Naive thymus-derived CD4-positive, alpha-beta T cell (primary cell): ENCODE measurements at regions not wholly inside any gene's neighbourhood (a gene's known extent, or its start where the extent isn't known, plus 50 kb on each side); places are given as distances from the start of the nearest gene placed in this dataset.

ENCODE experiments used
- ATAC-seq: fragments of 150-1000 bp; cut with Tn5 transposase; 2 replicates; pipeline ENCODE4 v1.10.0; 2021; ENCODE audit warnings: mild to moderate bottlenecking, moderate library complexity
- CTCF ChIA-PET: fragments of 350-600 bp; sonication (Branson Sonifier 250); formaldehyde crosslinking; loops from one replicate; lab custom pipeline; 2021; ENCODE audit warnings: antibody characterized with exemption; lab: Charles Lee
- POLR2A ChIA-PET: fragments of 350-600 bp; sonication (Branson Sonifier 250); formaldehyde crosslinking; loops from one replicate; lab custom pipeline; 2021; ENCODE audit warnings: antibody characterized with exemption, inconsistent platforms; lab: Charles Lee
- DNase-seq, 9 donors: peaks; one replicate each; pipeline versions ENCODE4 v3.0.0 to v3.0.0-alpha.2; 2020 to 2022; ENCODE audit warnings: mixed read lengths in 1 of 9
- H3K27ac ChIP-seq: one replicate; pipeline ENCODE4 v1.7.0; 2013; ENCODE audit warnings: mild to moderate bottlenecking, low read depth, low read length, moderate library complexity
- H3K27me3 ChIP-seq, 2 donors: one replicate each; pipeline ENCODE4 v1.7.0; 2013; ENCODE audit warnings: low read length in 2 of 2, mild to moderate bottlenecking in 2 of 2, moderate library complexity in 2 of 2; ENCODE audit not compliant: control insufficient read depth in 2 of 2, insufficient read depth in 2 of 2
- H3K36me3 ChIP-seq, 3 experiments: 1 replicate in 2 of 3; 2 replicates in 1 of 3; pipeline ENCODE4 v1.7.0; 2013; ENCODE audit warnings: low read length in 3 of 3, mild to moderate bottlenecking in 3 of 3, moderate library complexity in 1 of 3; ENCODE audit not compliant: insufficient read depth in 3 of 3, control insufficient read depth in 2 of 3
- H3K4me1 ChIP-seq, 2 donors: one replicate each; pipeline ENCODE4 v1.7.0; 2013; ENCODE audit warnings: low read length in 2 of 2, mild to moderate bottlenecking in 2 of 2, moderate library complexity in 1 of 2; ENCODE audit not compliant: control insufficient read depth in 2 of 2, insufficient read depth in 2 of 2
- H3K4me3 ChIP-seq: 2 replicates; pipeline ENCODE4 v1.7.0; 2013; ENCODE audit warnings: mild to moderate bottlenecking, low read length
- H3K9me3 ChIP-seq, 3 experiments: 1 replicate in 2 of 3; 2 replicates in 1 of 3; pipeline ENCODE4 v1.7.0; 2013; ENCODE audit warnings: low read length in 3 of 3; ENCODE audit not compliant: control insufficient read depth in 2 of 3
- H3K27ac Mint-ChIP-seq, 9 donors: one replicate each; pipeline ENCODE4 v1.8.0; 2020 to 2022; ENCODE audit warnings: mixed read lengths in 9 of 9, mild to moderate bottlenecking in 8 of 9, moderate library complexity in 5 of 9, inconsistent platforms in 2 of 9
- H3K27me3 Mint-ChIP-seq, 5 donors: one replicate each; pipeline ENCODE4 v1.8.0; 2021 to 2022; ENCODE audit warnings: mixed read lengths in 5 of 5, mild to moderate bottlenecking in 1 of 5
- H3K36me3 Mint-ChIP-seq, 5 donors: one replicate each; pipeline ENCODE4 v1.8.0; 2020 to 2022; ENCODE audit warnings: mixed read lengths in 5 of 5, mild to moderate bottlenecking in 3 of 5, inconsistent platforms in 1 of 5
- H3K4me1 Mint-ChIP-seq, 7 donors: one replicate each; pipeline ENCODE4 v1.8.0; 2020 to 2022; ENCODE audit warnings: mixed read lengths in 7 of 7, mild to moderate bottlenecking in 3 of 7, inconsistent platforms in 1 of 7
- H3K4me3 Mint-ChIP-seq, 10 donors: one replicate each; pipeline ENCODE4 v1.8.0; 2020 to 2022; ENCODE audit warnings: mild to moderate bottlenecking in 10 of 10, mixed read lengths in 10 of 10, moderate library complexity in 6 of 10, inconsistent platforms in 2 of 10
- H3K9me3 Mint-ChIP-seq, 11 donors: one replicate each; pipeline ENCODE4 v1.8.0; 2020 to 2022; ENCODE audit warnings: mixed read lengths in 11 of 11, mild to moderate bottlenecking in 4 of 11, inconsistent platforms in 1 of 11, moderate library complexity in 1 of 11
- intact Hi-C, 2 donors: fragments of 100-400 bp; cut with micrococcal nuclease; formaldehyde crosslinking; loops; one replicate each; pipeline ENCODE4 v1.15.1; 2023

DNA sequence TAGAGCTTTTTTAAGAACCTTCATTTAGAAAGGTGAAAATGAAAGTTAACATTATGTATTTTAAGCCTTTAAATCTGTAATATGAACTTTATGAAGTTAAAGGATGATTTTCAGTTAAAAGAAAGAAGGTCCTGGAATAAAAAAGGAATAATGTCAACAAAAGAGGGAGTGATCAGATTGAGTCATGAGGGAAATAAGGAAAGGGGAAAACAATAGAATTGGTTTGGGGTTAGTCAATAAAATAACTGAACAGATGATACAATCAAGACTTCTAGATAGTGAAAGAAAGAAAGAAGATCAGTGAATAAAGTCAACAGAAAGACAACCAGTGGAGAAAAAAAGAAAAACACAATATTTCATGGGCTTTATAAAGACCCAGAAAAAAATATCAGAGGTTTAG, 291.6 kb upstream of the ARSJ start:
- Mint-ChIP-seq H3K36me3 (no peaks in the 10 kb centered on the region), H3K27me3 (peaks cover 0 to 5% (median 0%) of the 10 kb centered on the region in 5 donors), H3K4me3 (peak overlapping the region in 1 of 10 donors; percentile 18), H3K9me3 (no peaks in the 10 kb centered on the region), H3K27ac (no peak overlapping the region), H3K4me1 (peaks cover 0 to 5% (median 4%) of the 10 kb centered on the region in 7 donors)
- DNase-seq (no peak), ATAC-seq (no peak)
- ChIA-PET POLR2A (no interaction called here), CTCF (no interaction called here)
- Histone ChIP-seq H3K27me3 (no peaks in the 10 kb centered on the region), H3K36me3 (no peaks in the 10 kb centered on the region), H3K27ac (no peak overlapping the region), H3K4me1 (no peaks in the 10 kb centered on the region), H3K9me3 (no peaks in the 10 kb centered on the region), H3K4me3 (no peak overlapping the region)
- intact Hi-C loops, result no loop called here

DNA sequence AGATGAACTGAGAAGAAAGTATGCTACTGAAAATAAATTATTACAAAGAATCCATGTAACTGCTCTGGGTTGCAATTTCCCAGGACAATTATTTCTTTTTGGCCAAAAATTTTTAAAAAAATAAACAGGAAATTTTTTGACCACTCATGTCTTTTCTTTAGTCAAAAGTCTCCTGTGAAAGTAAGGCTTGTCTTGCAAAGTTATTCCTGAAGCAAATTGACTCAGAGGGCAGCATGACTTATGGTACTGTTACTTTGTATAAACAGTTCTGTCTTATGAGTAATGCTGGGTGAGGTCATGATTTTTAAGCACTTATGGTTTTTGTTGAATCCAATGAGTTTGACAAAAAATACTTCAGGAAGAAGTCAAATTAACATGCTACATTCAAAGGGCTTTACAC, 292.8 kb upstream of the ARSJ start:
- H3K27ac ChIP-seq, result no peak overlapping the region
- POLR2A ChIA-PET, result no interaction called here
- CTCF ChIA-PET, result no interaction called here
- no peaks in the 10 kb centered on the region for H3K36me3 ChIP-seq
- no peak overlapping the region for H3K27ac Mint-ChIP-seq
- H3K4me1 Mint-ChIP-seq, result peaks cover 0 to 5% (median 4%) of the 10 kb centered on the region in 7 donors
- H3K9me3 ChIP-seq, result no peaks in the 10 kb centered on the region
- no peaks in the 10 kb centered on the region for H3K27me3 ChIP-seq
- H3K36me3 Mint-ChIP-seq, result no peaks in the 10 kb centered on the region
- H3K4me1 ChIP-seq, result no peaks in the 10 kb centered on the region
- intact Hi-C loops, result no loop called here
- no peaks in the 10 kb centered on the region for H3K9me3 Mint-ChIP-seq
- no peak overlapping the region for H3K4me3 ChIP-seq
- DNase-seq, result no peak
- ATAC-seq, result no peak
- no peak overlapping the region for H3K4me3 Mint-ChIP-seq
- peaks cover 0 to 3% (median 0%) of the 10 kb centered on the region in 5 donors for H3K27me3 Mint-ChIP-seq

DNA sequence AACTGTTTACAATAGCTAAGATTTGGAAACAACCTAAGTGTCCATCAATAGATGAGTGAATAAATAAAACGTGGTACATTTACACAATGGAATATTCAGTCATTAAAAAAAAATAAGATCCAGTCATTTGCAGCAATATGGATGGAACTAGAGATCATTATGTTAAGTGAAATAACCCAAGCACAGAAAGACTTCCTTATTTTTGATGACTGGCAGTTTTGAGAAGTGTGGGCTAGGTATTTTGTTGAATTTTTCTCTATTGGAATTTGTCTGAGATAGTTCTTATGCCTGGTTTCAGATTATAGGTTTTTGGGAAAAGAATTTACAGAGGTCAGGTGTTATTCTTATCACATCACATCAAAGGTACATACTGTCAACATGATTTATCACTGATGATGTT, 293.8 kb upstream of the ARSJ start:
- H3K4me1 Mint-ChIP-seq, result peaks cover 0 to 5% (median 4%) of the 10 kb centered on the region in 7 donors
- peaks cover 0 to 5% (median 0%) of the 10 kb centered on the region in 5 donors for H3K27me3 Mint-ChIP-seq
- ChIA-PET CTCF (no interaction called here), POLR2A (no interaction called here)
- no peak overlapping the region for H3K4me3 Mint-ChIP-seq
- intact Hi-C loops, result no loop called here
- H3K27ac Mint-ChIP-seq, result no peak overlapping the region
- DNase-seq, result no peak
- ATAC-seq, result no peak
- Histone ChIP-seq H3K4me1 (no peaks in the 10 kb centered on the region), H3K36me3 (no peaks in the 10 kb centered on the region), H3K9me3 (no peaks in the 10 kb centered on the region), H3K27me3 (no peaks in the 10 kb centered on the region), H3K4me3 (no peak overlapping the region), H3K27ac (no peak overlapping the region)
- H3K36me3 Mint-ChIP-seq, result no peaks in the 10 kb centered on the region
- no peaks in the 10 kb centered on the region for H3K9me3 Mint-ChIP-seq

DNA sequence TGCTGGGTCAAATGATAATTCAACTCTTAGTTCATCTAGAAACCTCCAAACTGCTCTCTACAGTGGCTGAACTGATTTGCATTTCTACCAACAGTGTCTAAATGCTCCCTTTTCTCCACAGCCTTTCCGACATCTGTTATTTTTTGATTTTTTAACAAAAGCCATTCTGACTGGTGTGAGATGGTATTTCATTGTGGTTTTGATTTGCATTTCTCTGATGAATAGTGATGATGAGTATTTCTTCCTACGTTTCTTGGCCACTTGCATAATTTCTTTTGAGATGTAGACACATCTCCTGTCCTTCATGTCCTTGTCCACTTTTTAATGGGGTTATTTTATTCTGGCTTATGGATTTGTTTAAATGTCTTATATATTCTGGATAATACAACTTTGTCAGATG, 298.2 kb upstream of the ARSJ start:
- Histone ChIP-seq H3K4me3 (no peak overlapping the region), H3K9me3 (no peaks in the 10 kb centered on the region), H3K4me1 (no peaks in the 10 kb centered on the region), H3K36me3 (no peaks in the 10 kb centered on the region), H3K27ac (no peak overlapping the region), H3K27me3 (no peaks in the 10 kb centered on the region)
- Mint-ChIP-seq H3K27me3 (peaks cover 0 to 13% (median 8%) of the 10 kb centered on the region in 5 donors), H3K36me3 (no peaks in the 10 kb centered on the region), H3K9me3 (peaks cover 0 to 6% (median 0%) of the 10 kb centered on the region in 11 donors), H3K27ac (no peak overlapping the region), H3K4me3 (no peak overlapping the region), H3K4me1 (no peaks in the 10 kb centered on the region)
- ChIA-PET CTCF (no interaction called here), POLR2A (no interaction called here)
- no peak for DNase-seq
- no peak for ATAC-seq
- intact Hi-C loops, result no loop called here

DNA sequence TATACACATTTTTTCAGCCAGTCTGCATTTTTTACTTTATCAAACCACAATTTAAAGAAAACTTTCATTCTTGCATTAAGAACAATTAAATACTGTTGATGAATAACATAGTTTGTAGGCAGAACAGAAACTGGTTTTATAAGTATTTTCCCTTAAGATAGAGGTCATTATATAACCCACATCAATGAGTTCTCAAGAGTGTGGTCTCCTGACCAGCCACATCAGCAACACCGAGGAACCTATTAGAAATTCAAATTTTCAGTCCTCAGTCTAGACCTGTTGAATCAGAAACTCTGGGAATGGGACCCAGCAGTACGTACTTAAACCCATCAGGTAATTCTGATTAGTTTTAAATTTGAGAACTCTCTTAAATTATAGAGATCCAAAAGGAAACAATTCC, 299.6 kb upstream of the ARSJ start:
- H3K27me3 Mint-ChIP-seq, result peaks cover 0 to 13% (median 8%) of the 10 kb centered on the region in 5 donors
- no peaks in the 10 kb centered on the region for H3K36me3 Mint-ChIP-seq
- peaks cover 0 to 6% (median 0%) of the 10 kb centered on the region in 11 donors for H3K9me3 Mint-ChIP-seq
- no peak overlapping the region for H3K4me3 Mint-ChIP-seq
- H3K4me1 Mint-ChIP-seq, result no peaks in the 10 kb centered on the region
- ChIA-PET CTCF (no interaction called here), POLR2A (no interaction called here)
- Histone ChIP-seq H3K27ac (no peak overlapping the region), H3K9me3 (no peaks in the 10 kb centered on the region), H3K27me3 (no peaks in the 10 kb centered on the region), H3K36me3 (no peaks in the 10 kb centered on the region), H3K4me1 (no peaks in the 10 kb centered on the region), H3K4me3 (no peak overlapping the region)
- intact Hi-C loops, result no loop called here
- H3K27ac Mint-ChIP-seq, result no peak overlapping the region
- no peak for ATAC-seq
- DNase-seq, result no peak

DNA sequence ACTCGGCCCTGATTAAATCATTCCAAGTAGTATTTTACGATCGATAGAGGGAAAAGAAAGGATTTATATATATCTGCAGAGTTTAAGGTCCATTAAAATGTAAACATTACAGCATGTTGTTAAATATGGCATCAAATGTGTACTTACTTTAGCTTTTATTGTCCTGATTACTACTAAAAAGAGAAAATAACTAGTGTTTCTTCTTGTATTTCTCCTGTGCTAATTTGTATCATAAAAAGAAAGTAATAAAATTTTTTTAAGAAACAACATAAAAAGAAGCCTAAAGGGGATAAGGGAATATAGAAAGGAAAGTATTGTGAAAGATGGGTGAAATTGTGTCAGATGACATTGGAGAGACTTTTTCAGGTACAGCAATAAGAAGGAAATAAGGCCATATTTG, 300.3 kb upstream of the ARSJ start:
- no peak overlapping the region for H3K27ac Mint-ChIP-seq
- DNase-seq, result no peak
- intact Hi-C loops, result no loop called here
- H3K4me3 ChIP-seq, result no peak overlapping the region
- POLR2A ChIA-PET, result no interaction called here
- no peaks in the 10 kb centered on the region for H3K36me3 Mint-ChIP-seq
- H3K36me3 ChIP-seq, result no peaks in the 10 kb centered on the region
- H3K27me3 Mint-ChIP-seq, result peaks cover 0 to 13% (median 8%) of the 10 kb centered on the region in 5 donors
- no peak overlapping the region for H3K4me3 Mint-ChIP-seq
- H3K9me3 Mint-ChIP-seq, result peaks cover 0 to 6% (median 0%) of the 10 kb centered on the region in 11 donors
- ATAC-seq, result no peak
- H3K9me3 ChIP-seq, result no peaks in the 10 kb centered on the region
- no peaks in the 10 kb centered on the region for H3K4me1 ChIP-seq
- H3K27me3 ChIP-seq, result no peaks in the 10 kb centered on the region
- H3K27ac ChIP-seq, result no peak overlapping the region
- H3K4me1 Mint-ChIP-seq, result no peaks in the 10 kb centered on the region
- CTCF ChIA-PET, result no interaction called here

DNA sequence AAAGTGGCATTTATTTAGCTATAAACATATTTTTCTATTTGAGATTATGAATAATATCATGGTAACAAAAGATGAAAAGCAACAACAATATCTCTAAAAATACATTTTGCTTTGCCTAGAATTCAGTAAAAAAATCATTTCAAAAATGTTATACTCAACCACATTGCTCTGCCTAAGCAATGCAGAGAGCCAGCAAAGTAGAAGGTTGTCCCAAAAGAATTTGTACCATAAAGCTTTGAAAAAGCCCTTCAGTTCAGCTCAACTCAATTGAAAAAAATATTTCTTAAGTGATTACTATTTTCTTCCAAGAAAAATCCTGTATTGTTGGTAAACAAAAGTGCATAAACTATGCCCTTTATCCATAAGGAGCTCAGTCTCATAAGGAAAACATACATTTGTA, 301.2 kb upstream of the ARSJ start:
- Mint-ChIP-seq H3K4me3 (no peak overlapping the region), H3K4me1 (no peaks in the 10 kb centered on the region), H3K27me3 (peaks cover 0 to 15% (median 14%) of the 10 kb centered on the region in 5 donors), H3K27ac (no peak overlapping the region), H3K9me3 (peaks cover 0 to 7% (median 0%) of the 10 kb centered on the region in 11 donors), H3K36me3 (peaks cover 0 to under 1% (median 0%) of the 10 kb centered on the region in 5 donors)
- ChIA-PET CTCF (no interaction called here), POLR2A (no interaction called here)
- Histone ChIP-seq H3K4me3 (no peak overlapping the region), H3K9me3 (no peaks in the 10 kb centered on the region), H3K36me3 (no peaks in the 10 kb centered on the region), H3K4me1 (no peaks in the 10 kb centered on the region), H3K27ac (no peak overlapping the region), H3K27me3 (no peaks in the 10 kb centered on the region)
- no peak for DNase-seq
- no peak for ATAC-seq
- intact Hi-C loops, result no loop called here
